NB4 (cell line): ENCODE measurements at regions not wholly inside any gene's neighbourhood (a gene's known extent, or its start where the extent isn't known, plus 50 kb on each side); places are given as distances from the start of the nearest gene placed in this dataset.

ENCODE experiments used
- DNase-seq: peaks from one replicate; pipeline ENCODE4 v3.0.0; 2010; ENCODE audit warnings: low read depth
- H3K4me3 ChIP-seq: one replicate; pipeline ENCODE4 v1.5.1; 2011; ENCODE audit warnings: mild to moderate bottlenecking, low read depth, low read length, moderate library complexity
- CTCF ChIP-seq: IDR thresholded peaks from one replicate; pipeline ENCODE4 v1.5.1; 2012; ENCODE audit warnings: low read depth, low read length
- MAX ChIP-seq: IDR thresholded peaks from 2 replicates; pipeline ENCODE4 v1.6.1; 2011; ENCODE audit warnings: low read depth, low read length
- MYC ChIP-seq: IDR thresholded peaks from 2 replicates; pipeline ENCODE4 v1.6.1; 2011; ENCODE audit warnings: low read depth, low read length
- POLR2A ChIP-seq: IDR thresholded peaks from 2 replicates; pipeline ENCODE4 v1.6.1; 2011; ENCODE audit warnings: mild to moderate bottlenecking; ENCODE audit not compliant: insufficient read length; ENCODE audit errors: extremely low read depth

GRCh38 chr5:125604104-125604503 lies 819.1 kb upstream of the GRAMD2B start:
- no peak for DNase-seq
- no peak overlapping the region for H3K4me3 ChIP-seq
- TF ChIP-seq CTCF (no peak), MAX (no peak), MYC (no peak), POLR2A (no peak)

GRCh38 chr5:125607018-125607417 lies 816.2 kb upstream of the GRAMD2B start:
- TF ChIP-seq POLR2A (no peak), MYC (no peak), CTCF (no peak), MAX (no peak)
- DNase-seq: peak; percentile 4

GRCh38 chr5:125609011-125609410 lies 814.2 kb upstream of the GRAMD2B start:
- no peak for DNase-seq
- no peak for TF ChIP-seq MAX
- no peak for TF ChIP-seq CTCF
- TF ChIP-seq POLR2A: no peak
- TF ChIP-seq MYC: no peak
- no peak overlapping the region for H3K4me3 ChIP-seq

More at GRCh38 chr5:125607018-125607417, 816.2 kb upstream of the GRAMD2B start:
- H3K4me3 ChIP-seq: no peak overlapping the region

- no peak for DNase-seq
- no peak overlapping the region for H3K4me3 ChIP-seq
- TF ChIP-seq POLR2A: no peak
- no peak for TF ChIP-seq MYC
- no peak for TF ChIP-seq CTCF
- TF ChIP-seq MAX: no peak
Observed at GRCh38 chr5:125610892-125611291, 812.3 kb upstream of the GRAMD2B start.

GRCh38 chr5:125611541-125611940 lies 811.7 kb upstream of the GRAMD2B start:
- TF ChIP-seq CTCF (no peak), POLR2A (no peak), MYC (no peak), MAX (no peak)
- no peak overlapping the region for H3K4me3 ChIP-seq
- DNase-seq: no peak
